Stimulated activated naive CD8-positive, alpha-beta T cell treated with anti-CD3 and anti-CD28 coated beads, Interleukin-15, Interleukin-2, amounts not matched to agents 100 ng/mL and 50 ng/mL, for 24 hours (primary cell): ENCODE measurements at regions not wholly inside any gene's neighbourhood (a gene's known extent, or its start where the extent isn't known, plus 50 kb on each side); places are given as distances from the start of the nearest gene placed in this dataset.

Experiments used
- H3K27ac Mint-ChIP-seq: one replicate; pipeline ENCODE4 v1.8.0; 2021; ENCODE audit warnings: mild to moderate bottlenecking, mixed read lengths
- H3K27me3 Mint-ChIP-seq: one replicate; pipeline ENCODE4 v1.8.0; 2021; ENCODE audit warnings: mixed read lengths
- H3K36me3 Mint-ChIP-seq: one replicate; pipeline ENCODE4 v1.8.0; 2021; ENCODE audit warnings: low read depth, mixed read lengths
- H3K4me1 Mint-ChIP-seq: one replicate; pipeline ENCODE4 v1.8.0; 2021; ENCODE audit warnings: low read depth, mixed read lengths
- H3K4me3 Mint-ChIP-seq: one replicate; pipeline ENCODE4 v1.8.0; 2021; ENCODE audit warnings: mild to moderate bottlenecking, mixed read lengths
- H3K9me3 Mint-ChIP-seq: one replicate; pipeline ENCODE4 v1.8.0; 2021; ENCODE audit warnings: mixed read lengths

DNA sequence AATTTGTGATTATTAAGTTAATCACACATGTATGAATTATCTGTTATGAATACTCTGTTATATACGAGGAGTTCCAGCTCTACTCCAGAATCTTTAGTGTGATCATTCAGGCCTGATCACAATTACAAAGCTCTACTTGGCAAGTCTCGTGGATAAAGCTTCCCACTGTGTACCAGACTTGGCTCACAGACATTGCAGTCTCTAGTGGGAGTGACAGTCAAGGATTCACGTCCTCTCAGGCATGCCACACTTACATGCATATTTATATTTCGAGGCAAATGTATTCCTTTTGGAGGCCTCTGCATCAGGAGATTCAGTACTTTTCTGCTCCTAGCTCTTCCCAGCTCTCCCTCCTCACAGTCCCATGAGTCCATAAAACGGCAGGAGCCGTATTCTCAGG is 403.4 kb upstream of the CDH7 start:
- Mint-ChIP-seq H3K27ac (no peak overlapping the region), H3K4me3 (no peak overlapping the region), H3K27me3 (no peaks in the 10 kb centered on the region), H3K36me3 (no peaks in the 10 kb centered on the region), H3K4me1 (no peaks in the 10 kb centered on the region), H3K9me3 (peaks cover 3% of the 10 kb centered on the region)

GRCh38 chr18:65346086-65346485 is 404.7 kb upstream of the CDH7 start:
- Mint-ChIP-seq H3K4me1 (no peaks in the 10 kb centered on the region), H3K4me3 (no peak overlapping the region), H3K9me3 (peaks cover 6% of the 10 kb centered on the region), H3K27ac (no peak overlapping the region), H3K36me3 (no peaks in the 10 kb centered on the region), H3K27me3 (no peaks in the 10 kb centered on the region)

DNA sequence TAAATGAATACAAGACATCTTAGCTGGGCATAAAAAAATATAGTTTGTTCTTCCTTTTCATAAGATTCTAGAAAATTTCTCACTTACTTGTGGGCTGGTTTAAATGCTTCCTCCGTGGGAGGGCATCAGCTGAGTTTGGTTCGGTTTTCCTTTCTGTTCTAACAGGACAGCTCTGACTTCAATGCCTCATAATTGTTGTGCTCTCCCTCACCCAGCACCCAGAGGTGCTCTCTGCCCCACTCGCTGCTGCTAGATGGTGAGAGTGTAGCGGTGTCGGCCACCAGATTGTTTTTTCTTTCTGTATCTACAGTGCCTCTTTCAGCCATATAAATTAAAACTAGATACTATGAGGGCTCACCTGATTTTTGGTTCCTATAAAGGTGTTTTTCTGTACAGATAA is 407.2 kb upstream of the CDH7 start:
- H3K4me1 Mint-ChIP-seq, result no peaks in the 10 kb centered on the region

GRCh38 chr18:65336411-65336810 is 414.4 kb upstream of the CDH7 start:
- Mint-ChIP-seq H3K27me3 (no peaks in the 10 kb centered on the region), H3K4me1 (no peaks in the 10 kb centered on the region), H3K4me3 (no peak overlapping the region), H3K36me3 (no peaks in the 10 kb centered on the region), H3K27ac (no peak overlapping the region), H3K9me3 (no peaks in the 10 kb centered on the region)

More for the DNA sequence above, 407.2 kb upstream of the CDH7 start:
- Mint-ChIP-seq H3K36me3 (no peaks in the 10 kb centered on the region), H3K27ac (no peak overlapping the region), H3K27me3 (no peaks in the 10 kb centered on the region), H3K9me3 (peaks cover 6% of the 10 kb centered on the region), H3K4me3 (no peak overlapping the region)

DNA sequence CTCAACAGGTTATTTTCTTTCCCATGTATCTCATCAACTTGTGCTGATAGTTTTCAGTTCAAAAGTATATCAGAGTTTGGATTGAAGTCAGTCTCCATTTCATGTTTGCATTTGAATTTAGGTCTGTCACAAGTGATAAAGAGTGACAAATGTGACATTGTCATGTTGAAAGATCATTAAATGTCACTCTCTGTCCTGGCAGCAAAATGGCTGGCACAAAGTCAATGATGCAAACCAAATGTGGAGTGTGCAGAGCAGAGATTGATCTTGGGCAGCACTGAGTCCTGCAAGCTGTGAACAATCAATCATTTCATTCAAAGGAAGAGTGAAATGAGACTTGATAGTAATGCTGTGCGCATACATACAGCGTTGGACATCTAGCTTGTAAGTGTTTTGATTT is 421.8 kb upstream of the CDH7 start:
- H3K36me3 Mint-ChIP-seq, result no peaks in the 10 kb centered on the region
- H3K4me1 Mint-ChIP-seq, result no peaks in the 10 kb centered on the region
- H3K4me3 Mint-ChIP-seq, result no peak overlapping the region
- H3K27me3 Mint-ChIP-seq, result no peaks in the 10 kb centered on the region
- H3K9me3 Mint-ChIP-seq, result peaks cover 7% of the 10 kb centered on the region
- no peak overlapping the region for H3K27ac Mint-ChIP-seq

DNA sequence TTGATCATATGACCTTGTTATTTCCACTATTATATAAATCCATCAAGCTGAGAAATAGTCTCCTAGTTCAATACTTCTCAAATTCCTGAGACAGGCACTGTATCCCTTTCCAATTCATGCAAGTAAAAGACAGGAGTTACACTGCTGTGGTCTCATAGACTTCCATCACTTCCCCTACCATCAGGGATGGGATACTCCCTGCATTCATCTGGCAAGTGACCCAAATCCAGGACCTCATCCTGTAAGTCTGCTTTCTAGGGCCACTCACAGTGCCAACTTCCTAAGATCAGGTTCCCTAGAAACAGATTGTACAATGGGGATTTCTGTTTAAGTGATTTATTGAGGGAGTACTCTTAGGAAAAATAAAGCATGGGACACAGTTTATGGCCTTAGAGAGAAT is 424.0 kb upstream of the CDH7 start:
- no peak overlapping the region for H3K4me3 Mint-ChIP-seq
- no peak overlapping the region for H3K27ac Mint-ChIP-seq
- H3K9me3 Mint-ChIP-seq, result peaks cover 7% of the 10 kb centered on the region
- no peaks in the 10 kb centered on the region for H3K36me3 Mint-ChIP-seq
- H3K4me1 Mint-ChIP-seq, result no peaks in the 10 kb centered on the region
- no peaks in the 10 kb centered on the region for H3K27me3 Mint-ChIP-seq

DNA sequence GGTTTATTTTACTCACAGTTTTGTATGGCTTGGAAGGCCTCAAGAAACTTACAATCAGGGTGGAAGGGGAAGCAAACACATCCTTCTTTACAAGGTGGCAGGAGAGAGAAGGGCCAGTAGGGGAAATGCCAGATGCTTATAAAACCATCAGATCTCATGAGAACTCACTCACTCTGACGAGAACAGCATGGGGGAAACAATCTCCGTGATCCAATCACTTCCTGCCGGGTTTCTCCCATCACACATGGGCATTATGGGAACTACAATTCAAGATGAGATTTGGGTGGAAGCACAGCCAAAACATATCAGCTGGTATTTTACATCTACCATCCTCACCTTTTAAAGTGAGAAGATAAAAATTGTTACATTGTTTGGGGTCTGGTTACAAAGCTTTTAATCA is 427.9 kb upstream of the CDH7 start:
- Mint-ChIP-seq H3K36me3 (no peaks in the 10 kb centered on the region), H3K27me3 (no peaks in the 10 kb centered on the region), H3K9me3 (peaks cover 11% of the 10 kb centered on the region), H3K4me1 (no peaks in the 10 kb centered on the region), H3K4me3 (no peak overlapping the region), H3K27ac (no peak overlapping the region)

- Mint-ChIP-seq H3K36me3 (no peaks in the 10 kb centered on the region), H3K4me1 (no peaks in the 10 kb centered on the region), H3K4me3 (no peak overlapping the region), H3K9me3 (no peaks in the 10 kb centered on the region), H3K27me3 (no peaks in the 10 kb centered on the region), H3K27ac (no peak overlapping the region)
These were observed 452.4 kb upstream of the CDH7 start for GRCh38 chr18:65298422-65298821.

- Mint-ChIP-seq H3K4me1 (no peaks in the 10 kb centered on the region), H3K4me3 (no peak overlapping the region), H3K36me3 (no peaks in the 10 kb centered on the region), H3K27ac (no peak overlapping the region), H3K27me3 (no peaks in the 10 kb centered on the region), H3K9me3 (peaks cover 7% of the 10 kb centered on the region)
These were observed 461.9 kb upstream of the CDH7 start for GRCh38 chr18:65288908-65289307.

GRCh38 chr18:65287652-65288051 is 463.2 kb upstream of the CDH7 start:
- H3K9me3 Mint-ChIP-seq, result peaks cover 7% of the 10 kb centered on the region
- H3K36me3 Mint-ChIP-seq, result no peaks in the 10 kb centered on the region
- H3K4me3 Mint-ChIP-seq, result no peak overlapping the region
- H3K27me3 Mint-ChIP-seq, result no peaks in the 10 kb centered on the region
- no peak overlapping the region for H3K27ac Mint-ChIP-seq
- no peaks in the 10 kb centered on the region for H3K4me1 Mint-ChIP-seq

- peaks cover 14% of the 10 kb centered on the region for H3K9me3 Mint-ChIP-seq
- no peaks in the 10 kb centered on the region for H3K36me3 Mint-ChIP-seq
- H3K4me3 Mint-ChIP-seq, result no peak overlapping the region
- H3K27me3 Mint-ChIP-seq, result no peaks in the 10 kb centered on the region
- H3K27ac Mint-ChIP-seq, result no peak overlapping the region
- H3K4me1 Mint-ChIP-seq, result no peaks in the 10 kb centered on the region
These were observed 468.7 kb upstream of the CDH7 start for GRCh38 chr18:65282096-65282495.

DNA sequence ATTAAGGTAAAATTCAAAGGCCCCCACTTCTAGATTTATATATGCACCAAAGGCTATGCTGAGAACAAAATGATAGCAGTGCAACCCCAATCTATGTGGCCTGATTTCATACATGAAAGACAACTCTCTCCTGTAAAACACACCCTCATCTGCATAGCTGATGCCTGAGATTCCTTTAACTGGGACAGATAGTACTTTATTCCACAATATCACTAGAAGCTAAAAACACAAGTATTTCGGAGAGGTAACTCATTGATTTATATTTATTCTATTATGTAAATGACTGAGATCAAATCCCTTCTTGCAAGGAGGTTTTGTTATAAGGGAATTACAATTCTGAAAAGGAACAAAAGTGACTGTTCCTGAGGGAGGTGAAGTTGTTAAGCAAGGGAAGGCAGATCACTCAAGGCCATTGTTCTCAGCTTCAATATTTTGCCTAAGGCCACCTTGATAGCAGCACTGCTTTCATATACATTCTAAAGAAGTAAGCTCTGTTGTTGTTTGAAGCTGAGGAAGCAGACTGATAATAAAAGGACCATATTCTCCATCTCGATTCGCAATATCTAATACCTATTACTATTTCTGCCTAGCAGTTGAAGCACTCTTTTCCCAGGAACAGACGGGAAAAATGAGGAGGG is 471.0 kb upstream of the CDH7 start:
- Mint-ChIP-seq H3K36me3 (no peaks in the 10 kb centered on the region), H3K27me3 (no peaks in the 10 kb centered on the region), H3K27ac (no peak overlapping the region), H3K9me3 (peaks cover 14% of the 10 kb centered on the region), H3K4me3 (no peak overlapping the region), H3K4me1 (no peaks in the 10 kb centered on the region)

GRCh38 chr18:65278939-65279667 is 471.7 kb upstream of the CDH7 start:
- Mint-ChIP-seq H3K4me1 (no peaks in the 10 kb centered on the region), H3K4me3 (no peak overlapping the region), H3K36me3 (no peaks in the 10 kb centered on the region), H3K9me3 (peaks cover 16% of the 10 kb centered on the region), H3K27me3 (no peaks in the 10 kb centered on the region), H3K27ac (no peak overlapping the region)

DNA sequence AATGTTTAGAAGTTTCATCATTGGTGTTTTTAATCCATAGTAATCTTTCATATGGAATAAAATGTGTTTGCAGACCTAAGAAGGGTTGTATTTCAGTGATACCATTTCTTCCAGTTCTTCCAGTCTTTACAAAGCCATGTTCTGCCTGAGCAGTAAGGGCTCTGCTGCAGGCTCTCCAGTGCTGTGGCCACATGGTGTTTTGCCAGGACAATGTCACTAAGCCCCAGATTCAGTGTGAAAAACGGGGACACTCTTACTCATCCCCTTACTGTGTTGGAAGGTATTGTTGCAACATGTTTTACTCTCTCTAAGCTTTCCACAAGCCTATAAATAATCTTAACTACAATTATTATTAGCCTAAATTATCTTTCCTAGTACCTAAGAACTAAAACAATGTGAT is 481.4 kb upstream of the CDH7 start:
- peaks cover 8% of the 10 kb centered on the region for H3K9me3 Mint-ChIP-seq
- no peaks in the 10 kb centered on the region for H3K4me1 Mint-ChIP-seq
- no peaks in the 10 kb centered on the region for H3K27me3 Mint-ChIP-seq
- H3K27ac Mint-ChIP-seq, result no peak overlapping the region
- H3K36me3 Mint-ChIP-seq, result no peaks in the 10 kb centered on the region
- H3K4me3 Mint-ChIP-seq, result no peak overlapping the region

DNA sequence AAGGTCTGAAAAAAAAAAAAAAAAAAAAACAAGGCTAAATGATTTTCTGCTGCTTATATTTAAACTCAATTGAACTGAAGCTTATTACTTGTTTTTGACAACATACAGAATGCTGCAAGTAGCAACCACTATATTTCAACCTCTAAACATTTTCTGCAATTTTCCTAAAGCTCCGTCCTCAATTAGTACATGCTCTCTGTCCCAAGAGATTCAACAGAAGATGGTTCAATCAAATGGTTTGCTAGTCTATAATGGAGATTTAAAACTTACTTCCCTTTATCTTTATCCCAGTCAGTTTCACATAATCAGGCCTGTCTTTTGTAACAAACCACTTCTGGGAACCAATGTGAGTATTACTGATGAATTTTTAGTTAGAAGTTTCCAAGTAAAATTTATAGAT is 485.1 kb upstream of the CDH7 start:
- H3K27ac Mint-ChIP-seq, result no peak overlapping the region
- no peaks in the 10 kb centered on the region for H3K4me1 Mint-ChIP-seq
- no peak overlapping the region for H3K4me3 Mint-ChIP-seq
- no peaks in the 10 kb centered on the region for H3K27me3 Mint-ChIP-seq
- H3K36me3 Mint-ChIP-seq, result no peaks in the 10 kb centered on the region
- peaks cover 4% of the 10 kb centered on the region for H3K9me3 Mint-ChIP-seq

DNA sequence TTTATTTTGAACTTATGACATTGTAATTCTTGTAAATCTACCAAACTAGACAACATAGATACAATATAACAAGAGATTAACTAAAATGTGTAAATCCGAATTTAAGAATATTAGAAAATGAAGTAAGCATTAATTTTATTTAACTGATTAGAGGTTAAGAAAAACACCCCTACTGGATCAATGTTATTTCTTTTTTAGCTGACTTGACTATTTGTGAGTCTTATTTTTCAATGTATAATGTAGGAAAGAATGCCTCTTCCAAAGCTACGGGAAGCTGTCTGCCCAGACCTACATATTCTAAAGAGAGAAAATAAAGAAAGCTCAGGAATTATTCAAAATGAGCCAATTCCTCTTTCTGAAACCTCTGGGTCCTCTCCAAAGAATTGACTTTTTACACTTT is 490.8 kb upstream of the CDH7 start:
- Mint-ChIP-seq H3K9me3 (peaks cover 9% of the 10 kb centered on the region), H3K4me3 (no peak overlapping the region), H3K4me1 (no peaks in the 10 kb centered on the region), H3K27ac (no peak overlapping the region), H3K27me3 (no peaks in the 10 kb centered on the region), H3K36me3 (no peaks in the 10 kb centered on the region)
